Stimulated activated CD4-positive, alpha-beta T cell treated with anti-CD3 and anti-CD28 coated beads, TNF-alpha, amount 100 ng/mL, for 48 hours (primary cell): ENCODE measurements at regions not wholly inside any gene's neighbourhood (a gene's known extent, or its start where the extent isn't known, plus 50 kb on each side); places are given as distances from the start of the nearest gene placed in this dataset.
"Not testable (repeated sequence)": the region's sequence is repeated elsewhere in the genome, so short reads cannot be mapped to it uniquely, and the experiment has no call there.

Experiments used
- DNase-seq, 3 donors: peaks; one replicate each; pipeline ENCODE4 v3.0.0-alpha.2; 2020; ENCODE audit warnings: low read depth in 3 of 3

GRCh38 chr5:67880876-67881275 lies 334.7 kb upstream of the PIK3R1 start:
- no peak for DNase-seq

- DNase-seq: no peak
These were observed 335.1 kb upstream of the PIK3R1 start for GRCh38 chr5:67880511-67880805.

- no peak for DNase-seq
These were observed 335.7 kb upstream of the PIK3R1 start for GRCh38 chr5:67879620-67880510.

GRCh38 chr5:67878933-67879332 lies 336.6 kb upstream of the PIK3R1 start:
- no peak for DNase-seq

- no peak for DNase-seq
These were observed 339.2 kb upstream of the PIK3R1 start for GRCh38 chr5:67876371-67876770.

GRCh38 chr5:67875601-67876000 lies 340.0 kb upstream of the PIK3R1 start:
- DNase-seq: no peak

GRCh38 chr5:67873935-67874334 lies 341.6 kb upstream of the PIK3R1 start:
- no peak for DNase-seq

GRCh38 chr5:67870662-67871061 lies 344.9 kb upstream of the PIK3R1 start:
- no peak for DNase-seq

- not testable (repeated sequence) for DNase-seq
These were observed 351.2 kb upstream of the PIK3R1 start for GRCh38 chr5:67864335-67864734.

- no peak for DNase-seq
These were observed 357.0 kb upstream of the PIK3R1 start for GRCh38 chr5:67858471-67859031.

- DNase-seq: no peak
These were observed 358.1 kb upstream of the PIK3R1 start for GRCh38 chr5:67857502-67857901.

- DNase-seq: no peak
These were observed 360.0 kb upstream of the PIK3R1 start for GRCh38 chr5:67855523-67855922.

- DNase-seq: not testable (repeated sequence)
These were observed 364.6 kb upstream of the PIK3R1 start for GRCh38 chr5:67850906-67851305.

GRCh38 chr5:67844924-67845323 lies 370.6 kb upstream of the PIK3R1 start:
- no peak for DNase-seq

- no peak for DNase-seq
These were observed 372.8 kb upstream of the PIK3R1 start for GRCh38 chr5:67842806-67843205.

GRCh38 chr5:67837225-67837624 lies 378.3 kb upstream of the PIK3R1 start:
- DNase-seq: not testable (repeated sequence)

GRCh38 chr5:67836496-67836895 lies 379.1 kb upstream of the PIK3R1 start:
- not testable (repeated sequence) for DNase-seq

- no peak for DNase-seq
These were observed 384.5 kb upstream of the PIK3R1 start for GRCh38 chr5:67831048-67831447.

- DNase-seq: no peak
These were observed 388.0 kb upstream of the PIK3R1 start for GRCh38 chr5:67827541-67827940.

- no peak for DNase-seq
These were observed 390.7 kb upstream of the PIK3R1 start for GRCh38 chr5:67824852-67825251.

GRCh38 chr5:67817652-67818051 lies 397.9 kb upstream of the PIK3R1 start:
- no peak for DNase-seq

GRCh38 chr5:67816456-67816855 lies 399.1 kb upstream of the PIK3R1 start:
- no peak for DNase-seq
